ENCODE measurements at regions not wholly inside any gene's neighbourhood (a gene's known extent, or its start where the extent isn't known, plus 50 kb on each side); places are given as distances from the start of the nearest gene placed in this dataset.

- no peak for DNase-seq (ENCODE audit: low read depth)
Measured at GRCh38 chr9:29648132-29648531, 2074.9 kb upstream of the C9orf72 start.

DNA sequence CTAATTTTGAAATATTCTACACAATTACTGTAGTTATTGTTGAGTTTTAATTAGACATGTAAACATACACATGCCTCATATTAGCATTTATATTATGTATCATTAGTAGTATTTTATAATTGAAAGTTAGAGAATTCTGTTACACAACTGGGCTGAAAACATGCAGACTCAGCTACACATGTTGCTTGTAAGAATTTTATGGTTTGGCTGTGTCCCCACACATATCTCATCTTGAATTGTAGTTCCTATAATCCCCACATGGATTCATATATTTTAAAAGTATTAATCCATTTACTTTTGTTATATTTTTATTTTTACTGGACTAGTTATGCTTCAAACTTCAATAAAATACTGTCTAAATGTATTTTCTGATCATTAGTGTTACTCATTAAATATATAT is 2075.3 kb upstream of the C9orf72 start:
- peak; percentile 35 for DNase-seq (ENCODE audit: low read depth)

DNA sequence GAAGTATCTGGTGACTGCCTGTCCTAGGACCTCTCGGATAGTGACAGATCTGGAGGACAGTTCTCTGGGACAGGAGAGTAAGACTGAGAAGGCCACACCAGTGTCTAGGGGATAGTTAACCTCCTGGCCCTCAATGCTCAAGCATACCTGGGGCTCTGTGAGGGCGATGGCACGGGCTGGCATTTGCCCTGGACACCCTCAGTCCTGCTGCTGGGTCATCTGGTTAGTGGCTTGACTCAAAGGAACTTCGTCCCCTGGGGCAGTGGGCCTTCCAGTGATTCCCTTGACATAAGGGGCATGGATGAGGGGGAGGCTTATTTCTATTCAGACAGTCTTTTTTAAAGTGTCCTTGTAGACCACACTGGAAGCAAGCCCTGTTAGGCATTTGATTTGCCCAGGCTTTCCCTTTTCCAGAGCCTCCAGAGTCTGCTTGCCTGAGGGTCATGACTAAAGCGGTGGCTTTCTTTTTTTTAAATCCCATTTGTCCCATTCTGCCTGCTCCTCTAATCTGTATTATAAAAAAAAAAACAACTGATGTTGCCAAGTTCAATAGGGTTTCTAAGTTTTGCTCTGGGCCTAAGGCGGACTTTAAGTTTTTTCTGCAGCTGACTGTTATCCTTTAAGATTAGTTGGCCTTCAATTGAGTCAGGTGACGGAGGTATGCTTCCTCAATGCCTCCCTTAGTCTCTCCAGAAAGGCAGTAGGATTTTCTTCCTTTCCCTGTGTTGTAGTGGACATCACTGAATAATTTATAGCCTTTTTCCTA is 2083.5 kb upstream of the C9orf72 start:
- DNase-seq (ENCODE audit: low read depth): no peak

GRCh38 chr9:29657821-29658220 is 2084.5 kb upstream of the C9orf72 start:
- no peak for DNase-seq (ENCODE audit: low read depth)

GRCh38 chr9:29659014-29659413 is 2085.7 kb upstream of the C9orf72 start:
- DNase-seq (ENCODE audit: low read depth): peak; percentile 3

- DNase-seq (ENCODE audit: low read depth): no peak
Measured at GRCh38 chr9:29659736-29660135, 2086.5 kb upstream of the C9orf72 start.

GRCh38 chr9:29668732-29669131 is 2095.5 kb upstream of the C9orf72 start:
- DNase-seq (ENCODE audit: low read depth): peak; percentile 24

DNA sequence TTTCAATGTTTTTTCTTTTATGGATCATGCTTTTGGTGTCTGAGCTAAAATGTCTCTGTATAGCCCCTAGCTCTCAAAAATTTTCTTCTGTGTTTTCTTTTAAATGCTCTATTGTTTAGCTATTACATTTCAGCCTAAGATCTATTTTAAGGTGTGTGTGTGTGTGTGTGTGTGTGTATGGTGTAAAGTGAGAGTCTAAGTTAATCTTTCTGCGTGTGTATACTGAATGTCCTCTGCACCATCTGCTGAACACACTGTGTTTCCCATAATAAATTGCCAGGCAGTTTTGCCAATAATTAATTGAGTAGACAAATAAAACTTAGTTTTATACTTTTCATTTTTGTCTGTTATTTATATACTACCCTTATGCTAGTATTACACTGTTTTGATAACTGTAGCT is 2096.3 kb upstream of the C9orf72 start:
- DNase-seq (ENCODE audit: low read depth): no peak

DNA sequence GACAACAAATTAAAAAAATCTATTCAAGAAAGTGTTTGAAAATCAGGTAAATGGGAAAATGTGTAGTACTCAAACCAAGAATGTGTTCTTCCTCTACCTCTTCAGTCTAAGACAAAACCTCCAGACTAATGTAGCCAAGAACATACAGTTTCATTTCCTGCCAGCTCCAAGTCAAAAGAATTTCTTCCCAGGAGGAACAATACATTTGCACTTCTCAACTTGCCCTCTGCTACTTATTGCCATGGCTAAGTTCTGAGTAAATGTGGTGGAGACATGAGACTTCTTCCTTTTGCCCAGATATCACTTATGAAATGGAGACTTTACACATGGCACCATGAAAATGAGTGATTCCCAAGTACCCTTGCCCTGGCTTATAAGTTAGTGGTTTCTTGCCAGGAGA is 2112.2 kb upstream of the C9orf72 start:
- DNase-seq (ENCODE audit: low read depth): no peak

DNA sequence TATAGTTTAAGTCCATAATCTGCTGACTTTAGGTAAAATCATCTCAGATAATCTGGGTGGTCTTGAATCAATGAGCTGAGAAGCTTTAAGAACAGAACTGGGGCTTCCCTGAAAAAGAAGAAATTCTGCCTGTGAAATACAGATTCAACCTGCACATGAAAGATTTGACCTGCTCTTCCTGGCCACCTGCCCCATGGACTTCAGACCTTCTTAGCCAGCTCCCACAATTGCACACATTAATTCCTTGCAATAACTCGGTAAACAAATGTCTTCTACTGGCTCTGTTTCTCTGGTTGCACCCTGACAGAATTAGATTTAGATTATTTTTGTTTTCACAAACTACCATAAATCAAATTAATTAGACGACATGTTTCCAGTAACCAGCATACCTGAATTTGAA is 2117.9 kb upstream of the C9orf72 start:
- no peak for DNase-seq (ENCODE audit: low read depth)

DNA sequence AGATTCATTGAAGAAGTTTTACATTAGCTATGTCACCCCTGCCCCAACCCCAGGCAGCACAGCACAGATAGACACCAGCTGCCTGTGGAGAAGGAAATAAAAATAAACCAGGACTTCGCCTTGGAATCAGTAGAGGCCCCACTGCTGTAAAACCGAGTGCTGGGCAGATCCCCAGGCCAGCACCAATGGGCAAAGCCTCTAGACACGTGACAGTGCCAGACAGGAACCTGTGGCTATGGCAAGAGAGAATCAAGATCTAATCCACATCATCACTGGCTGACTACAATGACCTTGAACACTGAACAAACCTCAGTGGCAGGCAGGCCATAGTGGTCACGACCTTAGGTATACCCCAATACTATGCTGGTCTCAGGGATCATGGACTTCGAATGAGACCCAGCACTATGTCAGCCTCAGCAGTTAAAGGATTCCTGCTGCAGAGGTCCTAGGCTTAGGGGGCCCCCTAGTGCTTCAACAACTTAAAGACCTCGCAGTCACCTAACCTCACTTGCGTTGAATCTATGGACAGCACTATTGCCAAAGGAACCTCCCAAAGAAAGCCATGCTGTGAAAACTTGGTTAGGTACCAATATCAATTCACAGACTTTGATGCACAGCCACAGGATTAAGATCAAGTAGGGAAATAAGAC is 2118.6 kb upstream of the C9orf72 start:
- DNase-seq (ENCODE audit: low read depth): no peak

GRCh38 chr9:29697011-29697410 is 2123.7 kb upstream of the C9orf72 start:
- peak; percentile 59 for DNase-seq (ENCODE audit: low read depth)

DNA sequence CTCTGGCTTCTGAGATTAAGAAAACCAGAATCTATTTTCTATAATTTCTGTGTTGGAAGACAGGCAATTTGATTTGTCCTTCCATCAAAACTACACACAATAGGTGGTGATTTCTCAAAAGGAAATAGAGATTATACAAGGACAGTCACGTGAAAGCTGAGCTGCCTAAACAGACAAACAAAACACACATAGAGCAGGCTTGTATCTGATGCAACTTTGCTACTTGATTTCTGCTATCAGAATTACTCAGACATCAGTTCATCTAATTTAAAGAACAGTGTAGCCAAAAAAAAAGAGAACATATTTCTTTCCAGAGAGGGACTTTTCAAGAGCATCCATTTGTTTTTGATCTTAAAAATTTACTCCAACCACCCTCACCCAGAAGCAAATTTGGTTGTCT is 2128.3 kb upstream of the C9orf72 start:
- DNase-seq (ENCODE audit: low read depth): peak; percentile 13

GRCh38 chr9:29701971-29702370 is 2128.7 kb upstream of the C9orf72 start:
- no peak for DNase-seq (ENCODE audit: low read depth)

GRCh38 chr9:29714860-29715259 is 2141.6 kb upstream of the C9orf72 start:
- no peak for DNase-seq (ENCODE audit: low read depth)

GRCh38 chr9:29717631-29718030 is 2144.3 kb upstream of the C9orf72 start:
- DNase-seq (ENCODE audit: low read depth): no peak

DNA sequence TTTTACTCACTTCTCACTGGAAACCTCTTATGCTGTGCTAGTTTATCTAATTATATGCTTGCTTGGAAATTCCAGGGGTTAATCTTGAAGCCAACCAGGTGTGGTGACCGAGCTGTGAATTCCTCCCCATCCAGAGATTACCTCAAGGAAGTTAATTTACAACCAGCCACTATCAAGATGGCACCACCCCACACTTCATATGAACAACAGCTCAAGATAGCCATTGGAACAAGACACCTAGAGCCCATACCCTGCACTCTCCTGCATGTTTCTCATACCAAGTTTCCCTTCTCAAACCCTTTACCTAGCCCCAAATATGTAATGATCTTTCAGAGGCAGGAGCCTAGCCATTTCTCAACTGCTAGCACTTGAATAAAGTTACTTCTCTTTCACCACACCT is 2156.9 kb upstream of the C9orf72 start:
- no peak for DNase-seq (ENCODE audit: low read depth)

GRCh38 chr9:29740518-29740917 is 2167.2 kb upstream of the C9orf72 start:
- no peak for DNase-seq (ENCODE audit: low read depth)

GRCh38 chr9:29741169-29741568 is 2167.9 kb upstream of the C9orf72 start:
- no peak for DNase-seq (ENCODE audit: low read depth)

DNA sequence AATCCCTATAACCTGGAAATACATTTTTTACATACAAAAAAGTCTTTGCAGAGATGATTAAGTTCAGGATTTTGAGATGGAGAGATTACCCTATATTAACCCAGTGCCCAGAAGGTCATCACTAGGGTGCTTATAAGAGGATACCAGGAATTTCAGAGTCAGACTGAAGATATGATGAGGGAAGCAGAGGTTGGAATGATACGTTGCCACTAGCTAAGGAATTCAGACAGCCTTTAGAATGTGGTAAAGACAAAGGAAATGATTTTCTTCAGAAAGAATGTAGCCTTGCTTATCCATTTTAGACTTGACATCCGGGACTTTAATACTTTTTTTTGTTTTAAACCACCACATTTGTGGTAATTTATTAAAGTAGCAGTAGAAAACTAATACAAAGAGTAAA is 2176.8 kb upstream of the C9orf72 start:
- peak; percentile 34 for DNase-seq (ENCODE audit: low read depth)

- no peak for DNase-seq (ENCODE audit: low read depth)
Measured at GRCh38 chr9:29751226-29751625, 2177.9 kb upstream of the C9orf72 start.

- DNase-seq (ENCODE audit: low read depth): no peak
Measured at GRCh38 chr9:29753638-29754037, 2180.4 kb upstream of the C9orf72 start.

GRCh38 chr9:29769019-29769418 is 2195.7 kb upstream of the C9orf72 start:
- DNase-seq (ENCODE audit: low read depth): no peak

Measured in myocyte (in vitro differentiated cells).